Right atrium auricular region (tissue), 2 donors: ENCODE measurements at regions not wholly inside any gene's neighbourhood (a gene's known extent, or its start where the extent isn't known, plus 50 kb on each side); places are given as distances from the start of the nearest gene placed in this dataset.

Experiments used
- DNase-seq: peaks from one replicate; pipeline ENCODE4 v3.0.0-alpha.2; 2019; ENCODE audit warnings: low spot score
- H3K27ac ChIP-seq, 2 donors: fragments of 200-600 bp; sonication (generic); 1 replicate in 1 of 2; 2 replicates in 1 of 2; pipeline ENCODE4 v1.5.1; 2016 to 2019
- H3K27me3 ChIP-seq, 2 donors: fragments of 200-600 bp; sonication (generic); one replicate each; pipeline versions ENCODE4 v1.5.1 to v1.6.0; 2017 to 2019
- H3K36me3 ChIP-seq: fragments of 200-600 bp; sonication (generic); one replicate; pipeline ENCODE4 v1.5.1; 2016
- H3K4me1 ChIP-seq, 2 donors: fragments of 200-600 bp; sonication (generic); one replicate each; pipeline versions ENCODE4 v1.5.1 to v1.6.0; 2017 to 2019
- H3K4me3 ChIP-seq, 2 donors: fragments of 200-600 bp; sonication (generic); 1 replicate in 1 of 2; 2 replicates in 1 of 2; pipeline ENCODE4 v1.5.1; 2017 to 2019; ENCODE audit warnings: mild to moderate bottlenecking in 1 of 2, moderate library complexity in 1 of 2
- H3K9me3 ChIP-seq, 2 donors: fragments of 200-600 bp; sonication (generic); one replicate each; pipeline ENCODE4 v1.5.1; 2019
- TF ChIP-seq, protein P1 (sequence below), 2 donors: fragments of 200-600 bp; sonication (generic); IDR thresholded peaks; one replicate each; pipeline ENCODE4 v1.5.1; 2019; ENCODE audit warnings: antibody characterized with exemption in 2 of 2

DNA sequence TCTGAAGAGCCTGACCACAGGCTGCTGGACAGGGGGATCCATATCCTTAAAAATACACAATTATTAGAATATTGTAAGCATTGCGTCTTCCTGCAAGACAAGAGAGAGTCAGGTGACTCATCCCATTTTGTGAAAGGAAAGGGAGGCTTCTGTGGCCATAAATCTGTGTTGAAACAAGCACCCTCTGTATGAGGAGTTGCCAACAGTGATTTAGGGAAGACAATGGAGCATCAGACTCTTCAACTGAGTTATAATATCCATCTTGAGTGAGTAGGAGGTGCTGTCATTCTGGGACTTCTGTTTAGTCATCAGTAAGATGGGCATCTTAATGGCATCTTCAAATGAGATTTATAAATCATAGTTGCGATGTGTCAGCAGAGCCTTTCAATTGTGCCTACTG, 554.5 kb downstream of the AACS start:
- Histone ChIP-seq H3K9me3 (no peaks in the 10 kb centered on the region), H3K4me1 (no peaks in the 10 kb centered on the region), H3K36me3 (no peaks in the 10 kb centered on the region), H3K27me3 (no peaks in the 10 kb centered on the region), H3K27ac (no peak overlapping the region), H3K4me3 (no peak overlapping the region)
- no peak for DNase-seq
- TF ChIP-seq, protein P1, sequence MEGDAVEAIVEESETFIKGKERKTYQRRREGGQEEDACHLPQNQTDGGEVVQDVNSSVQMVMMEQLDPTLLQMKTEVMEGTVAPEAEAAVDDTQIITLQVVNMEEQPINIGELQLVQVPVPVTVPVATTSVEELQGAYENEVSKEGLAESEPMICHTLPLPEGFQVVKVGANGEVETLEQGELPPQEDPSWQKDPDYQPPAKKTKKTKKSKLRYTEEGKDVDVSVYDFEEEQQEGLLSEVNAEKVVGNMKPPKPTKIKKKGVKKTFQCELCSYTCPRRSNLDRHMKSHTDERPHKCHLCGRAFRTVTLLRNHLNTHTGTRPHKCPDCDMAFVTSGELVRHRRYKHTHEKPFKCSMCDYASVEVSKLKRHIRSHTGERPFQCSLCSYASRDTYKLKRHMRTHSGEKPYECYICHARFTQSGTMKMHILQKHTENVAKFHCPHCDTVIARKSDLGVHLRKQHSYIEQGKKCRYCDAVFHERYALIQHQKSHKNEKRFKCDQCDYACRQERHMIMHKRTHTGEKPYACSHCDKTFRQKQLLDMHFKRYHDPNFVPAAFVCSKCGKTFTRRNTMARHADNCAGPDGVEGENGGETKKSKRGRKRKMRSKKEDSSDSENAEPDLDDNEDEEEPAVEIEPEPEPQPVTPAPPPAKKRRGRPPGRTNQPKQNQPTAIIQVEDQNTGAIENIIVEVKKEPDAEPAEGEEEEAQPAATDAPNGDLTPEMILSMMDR (IDR thresholded peaks at IDR 0.05), result no peak

DNA sequence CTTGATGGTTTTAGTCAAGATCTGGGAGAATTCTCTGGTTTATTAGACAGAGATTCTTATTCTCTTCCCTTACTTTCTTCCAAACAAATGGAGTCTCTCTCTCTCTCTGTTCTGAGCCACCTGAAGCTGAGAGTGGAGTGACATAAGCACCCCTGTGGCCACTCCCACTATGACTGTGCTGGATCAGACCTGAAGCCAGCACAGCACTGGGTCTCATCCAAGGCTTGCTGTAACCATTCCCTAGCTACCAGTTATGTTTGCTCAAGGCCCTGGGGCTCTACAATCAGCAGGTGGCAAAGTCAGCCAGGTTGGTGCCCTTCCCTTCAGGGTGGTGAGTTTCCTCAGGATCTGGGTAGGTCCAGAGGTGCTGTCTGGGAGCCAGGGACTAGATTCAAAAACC, 568.5 kb downstream of the AACS start:
- no peaks in the 10 kb centered on the region for H3K36me3 ChIP-seq
- H3K27ac ChIP-seq, result no peak overlapping the region
- no peaks in the 10 kb centered on the region for H3K4me1 ChIP-seq
- TF ChIP-seq, protein P1 (IDR thresholded peaks at IDR 0.05), result no peak
- no peak overlapping the region for H3K4me3 ChIP-seq
- peaks cover 0 to 8% of the 10 kb centered on the region in 2 donors for H3K9me3 ChIP-seq
- no peak for DNase-seq
- no peaks in the 10 kb centered on the region for H3K27me3 ChIP-seq

DNA sequence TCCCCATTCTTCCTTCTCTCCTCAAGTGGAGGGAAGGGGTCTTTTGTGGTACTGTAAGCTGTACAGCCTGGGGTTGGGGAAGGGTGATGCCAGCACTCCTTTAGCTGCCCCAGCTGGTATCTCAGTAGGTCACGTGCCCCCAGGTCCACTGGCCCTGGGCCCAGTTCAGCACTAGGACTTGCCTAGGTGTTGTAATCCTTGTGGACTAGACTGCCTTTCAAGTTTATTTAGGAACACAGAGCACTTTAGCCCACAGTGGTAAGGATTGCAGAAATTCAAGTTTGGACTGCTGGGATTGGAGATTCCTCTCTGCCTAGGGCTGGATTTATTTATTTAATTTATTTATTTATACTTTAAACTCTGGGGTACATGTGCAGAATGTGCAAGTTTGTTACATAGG, 569.6 kb downstream of the AACS start:
- H3K4me1 ChIP-seq, result no peaks in the 10 kb centered on the region
- H3K9me3 ChIP-seq, result peaks cover 0 to 8% of the 10 kb centered on the region in 2 donors
- no peak overlapping the region for H3K27ac ChIP-seq
- TF ChIP-seq, protein P1 (IDR thresholded peaks at IDR 0.05), result no peak
- H3K36me3 ChIP-seq, result no peaks in the 10 kb centered on the region
- DNase-seq, result no peak
- no peak overlapping the region for H3K4me3 ChIP-seq
- no peaks in the 10 kb centered on the region for H3K27me3 ChIP-seq

DNA sequence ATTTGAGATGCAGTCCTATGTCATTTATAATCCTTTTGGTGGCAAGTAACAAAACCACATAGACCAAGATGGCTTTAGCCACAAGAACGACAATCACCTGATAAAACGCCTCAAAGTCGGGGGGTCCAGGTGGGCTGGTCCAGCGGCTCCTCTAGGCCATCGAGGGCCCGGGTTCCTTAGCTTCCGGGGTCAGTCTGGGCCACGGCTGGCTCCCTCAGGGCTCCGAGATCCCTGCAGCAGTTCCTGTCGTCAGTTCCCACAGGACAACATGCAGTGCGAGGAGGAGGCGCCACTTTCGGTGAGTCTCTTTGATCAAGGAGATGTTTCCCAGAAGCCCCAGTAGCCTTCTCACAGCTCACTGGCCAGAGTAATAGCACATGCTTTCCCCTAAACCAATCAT, 574.6 kb downstream of the AACS start:
- Histone ChIP-seq H3K9me3 (no peaks in the 10 kb centered on the region), H3K4me3 (no peak overlapping the region), H3K4me1 (no peaks in the 10 kb centered on the region), H3K27ac (no peak overlapping the region), H3K36me3 (no peaks in the 10 kb centered on the region), H3K27me3 (no peaks in the 10 kb centered on the region)
- DNase-seq, result no peak
- TF ChIP-seq, protein P1 (IDR thresholded peaks at IDR 0.05), result no peak

DNA sequence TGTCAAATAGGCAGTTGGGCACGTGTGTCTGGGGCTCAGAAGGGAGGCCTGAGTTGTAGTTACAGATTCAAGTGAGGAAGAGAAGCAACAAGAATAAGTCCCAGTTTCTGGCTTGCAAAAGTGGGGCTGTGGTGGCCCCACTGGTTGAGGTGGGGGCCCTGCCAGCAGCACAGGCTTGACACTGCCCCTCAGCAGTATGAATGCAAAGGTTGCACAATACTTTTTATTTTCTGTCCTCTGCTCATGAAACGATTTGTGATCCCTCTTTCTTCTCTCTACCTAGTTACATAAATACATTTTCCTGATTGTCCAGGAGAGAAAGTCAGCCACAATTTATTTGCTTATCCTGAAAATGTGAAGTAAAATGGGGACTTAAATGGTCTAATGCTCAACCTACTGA, 577.8 kb downstream of the AACS start:
- Histone ChIP-seq H3K4me1 (no peaks in the 10 kb centered on the region), H3K36me3 (no peaks in the 10 kb centered on the region), H3K27ac (no peak overlapping the region), H3K9me3 (no peaks in the 10 kb centered on the region), H3K4me3 (no peak overlapping the region), H3K27me3 (no peaks in the 10 kb centered on the region)
- no peak for DNase-seq
- TF ChIP-seq, protein P1 (IDR thresholded peaks at IDR 0.05), result no peak

DNA sequence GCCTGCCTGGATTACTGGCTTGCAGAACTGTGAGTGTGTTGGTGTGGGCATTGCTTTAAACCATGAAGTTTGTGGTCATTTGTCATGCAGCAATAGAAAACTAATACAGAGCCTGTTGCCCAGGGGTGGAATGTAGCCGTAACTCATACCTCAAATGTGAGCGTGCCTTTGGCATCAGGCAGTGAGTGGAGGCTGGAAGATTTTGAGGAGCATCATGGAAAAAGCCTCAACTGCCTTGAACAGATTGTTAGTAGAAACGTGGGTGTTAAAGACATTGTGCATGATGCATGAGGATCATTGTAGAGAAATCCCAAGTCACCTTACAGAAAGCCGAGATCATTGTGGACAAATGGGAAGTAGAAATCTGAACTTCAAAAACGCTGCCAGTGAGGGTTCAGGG, 580.5 kb downstream of the AACS start:
- no peak overlapping the region for H3K27ac ChIP-seq
- no peak overlapping the region for H3K4me3 ChIP-seq
- H3K27me3 ChIP-seq, result no peaks in the 10 kb centered on the region
- H3K4me1 ChIP-seq, result no peaks in the 10 kb centered on the region
- no peaks in the 10 kb centered on the region for H3K36me3 ChIP-seq
- H3K9me3 ChIP-seq, result no peaks in the 10 kb centered on the region
- TF ChIP-seq, protein P1 (IDR thresholded peaks at IDR 0.05), result no peak
- no peak for DNase-seq
